ENCODE measurements at regions not wholly inside any gene's neighbourhood (a gene's known extent, or its start where the extent isn't known, plus 50 kb on each side); places are given as distances from the start of the nearest gene placed in this dataset.

DNA sequence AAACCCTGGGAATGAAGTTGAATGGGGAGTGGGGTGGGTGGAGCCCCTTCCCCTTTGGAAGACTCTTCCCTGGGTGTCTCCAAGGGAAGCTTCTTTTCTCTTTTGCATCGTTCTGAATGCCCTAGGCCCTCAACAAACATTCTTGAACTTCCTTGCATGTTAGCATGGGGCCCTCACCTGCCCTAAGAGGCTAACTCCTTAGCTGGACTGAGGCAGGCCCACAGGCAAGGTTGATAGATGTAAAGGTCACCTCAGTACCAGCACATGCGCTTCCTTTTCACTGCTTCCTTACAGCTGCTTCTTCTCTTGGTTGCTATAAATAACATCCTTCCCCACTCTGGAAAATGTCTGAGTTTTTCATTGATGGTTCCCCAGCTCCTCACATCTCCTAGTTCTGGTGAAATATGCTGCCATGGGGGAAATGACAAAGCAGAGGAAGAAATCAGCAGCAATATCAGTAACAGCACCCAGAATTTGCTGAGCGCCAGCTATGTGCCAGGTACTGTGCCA lies 160.6 kb upstream of the FRMD6 start:
- no peak overlapping the region for H3K4me2 ChIP-seq (ENCODE audit: insufficient read depth in 1 of 2, low read depth in 2 of 2, low read length in 2 of 2)
- no peak overlapping the region for H2BK15ac ChIP-seq (ENCODE audit: low read length)
- H3K36me3 ChIP-seq (ENCODE audit: control insufficient read depth in 2 of 4, insufficient read depth in 4 of 4, low read length in 3 of 4) = no peaks in the 10 kb centered on the region
- no peak overlapping the region for H2BK120ac ChIP-seq (replicated peaks; ENCODE audit: low read depth, low read length)
- no peak overlapping the region for H3K4ac ChIP-seq (replicated peaks; ENCODE audit: insufficient read length, low read depth, low read length)
- H3K9ac ChIP-seq (replicated peaks in 1 of 4; ENCODE audit: extremely low read depth in 1 of 4, low read depth in 3 of 4, low read length in 3 of 4) = no peak overlapping the region
- H3K79me1 ChIP-seq (ENCODE audit: low read depth, low read length) = no peaks in the 10 kb centered on the region
- no peak overlapping the region for H2BK20ac ChIP-seq (ENCODE audit: low read length)
- H2AFZ ChIP-seq (ENCODE audit: low read length) = no peak overlapping the region
- ChIA-PET CTCF (ENCODE audit: partially characterized antibody) (interaction anchor here (0.7 to 1.6 kb wide), 4 partner anchors 13 to 289 kb away, joined by 3 to 5 read pairs (median 4); no protein-coding TSS in a partner anchor), POLR2A (ENCODE audit: partially characterized antibody) (no interaction called here)
- H3K18ac ChIP-seq (ENCODE audit: extremely low read depth, low read length) = no peak overlapping the region
- H3K4me1 ChIP-seq (replicated peaks in 1 of 4; ENCODE audit: control insufficient read depth in 3 of 4, insufficient read depth in 4 of 4, low read length in 3 of 4) = no peaks in the 10 kb centered on the region
- FAIRE-seq (no peak), DNase-seq (ENCODE audit: low read depth in 1 of 2, low spot score in 2 of 2) (no peak)
- H3K27ac ChIP-seq (ENCODE audit: low read depth, low read length) = no peak overlapping the region
- no peak overlapping the region for H3K4me3 ChIP-seq (ENCODE audit: extremely low read depth in 1 of 4, insufficient read depth in 2 of 4, low read depth in 3 of 4, low read length in 4 of 4)
- H4K5ac ChIP-seq (ENCODE audit: insufficient read length, low read depth, low read length) = no peak overlapping the region
- no peak overlapping the region for H3K23ac ChIP-seq (ENCODE audit: insufficient read length)
- H3K9me3 ChIP-seq (ENCODE audit: insufficient read depth in 2 of 2, low read depth in 1 of 2, low read length in 1 of 2) = 0 out of 4 replicates have a peak, but pooled peaks cover 0 to 2% of the 10 kb centered on the region in 2 experiments
- no peak overlapping the region for H4K8ac ChIP-seq (ENCODE audit: extremely low read depth, insufficient read depth, low read length)
- no peak overlapping the region for H3K14ac ChIP-seq (ENCODE audit: insufficient read length)
- H3K23me2 ChIP-seq (ENCODE audit: low read depth, low read length) = no peaks in the 10 kb centered on the region
- 91% methylated on average over 3 of the region's 3 CpGs; no CpG with 5 or more reads in 1 of the 2 experiments for WGBS, 2 experiments (ENCODE audit: extremely low coverage in 1 of 2, insufficient coverage in 1 of 2, insufficient read length in 1 of 2, insufficient replicate concordance in 2 of 2, low coverage in 1 of 2, low lambda C conversion rate in 2 of 2, missing lambda C conversion rate in 1 of 2)
- H2BK5ac ChIP-seq (ENCODE audit: low read depth, low read length) = no peak overlapping the region
- no peaks in the 10 kb centered on the region for H3K79me2 ChIP-seq (ENCODE audit: control insufficient read depth in 1 of 2, insufficient read depth in 2 of 2, low read length in 2 of 2)
- no peaks in the 10 kb centered on the region for H4K20me1 ChIP-seq (replicated peaks in 1 of 2; ENCODE audit: control insufficient read depth in 1 of 2, insufficient read depth in 2 of 2, low read length in 2 of 2)
- H4K91ac ChIP-seq (replicated peaks; ENCODE audit: insufficient read length, low read length) = no peak overlapping the region
- H3K27me3 ChIP-seq (replicated peaks in 1 of 4; ENCODE audit: control insufficient read depth in 3 of 4, extremely low read depth in 1 of 4, insufficient read depth in 3 of 4, low read length in 3 of 4) = no peaks in the 10 kb centered on the region
- no peak overlapping the region for H2BK12ac ChIP-seq (ENCODE audit: low read depth, low read length)
- no peak overlapping the region for H2AK5ac ChIP-seq (ENCODE audit: low read depth, low read length)
- no peak overlapping the region for H3K56ac ChIP-seq (replicated peaks; ENCODE audit: insufficient read length, low read depth, low read length)
- TF ChIP-seq NANOG (IDR thresholded peaks at IDR 0.05; ENCODE audit: insufficient read depth, low read depth, low read length, poor library complexity, severe bottlenecking) (no peak), SP2 (IDR thresholded peaks at IDR 0.05; ENCODE audit: low read length) (no peak), CHD2 (IDR thresholded peaks at IDR 0.05; ENCODE audit: low read length) (no peak), BACH1 (IDR thresholded peaks at IDR 0.05; ENCODE audit: low read length) (no peak), SP4 (IDR thresholded peaks at IDR 0.05; ENCODE audit: low read length) (no peak), RFX5 (IDR thresholded peaks at IDR 0.05; ENCODE audit: borderline replicate concordance, low read depth, low read length) (no peak), ASH2L (IDR thresholded peaks at IDR 0.05; ENCODE audit: low read length) (no peak)
- TF ChIP-seq, protein P1, sequence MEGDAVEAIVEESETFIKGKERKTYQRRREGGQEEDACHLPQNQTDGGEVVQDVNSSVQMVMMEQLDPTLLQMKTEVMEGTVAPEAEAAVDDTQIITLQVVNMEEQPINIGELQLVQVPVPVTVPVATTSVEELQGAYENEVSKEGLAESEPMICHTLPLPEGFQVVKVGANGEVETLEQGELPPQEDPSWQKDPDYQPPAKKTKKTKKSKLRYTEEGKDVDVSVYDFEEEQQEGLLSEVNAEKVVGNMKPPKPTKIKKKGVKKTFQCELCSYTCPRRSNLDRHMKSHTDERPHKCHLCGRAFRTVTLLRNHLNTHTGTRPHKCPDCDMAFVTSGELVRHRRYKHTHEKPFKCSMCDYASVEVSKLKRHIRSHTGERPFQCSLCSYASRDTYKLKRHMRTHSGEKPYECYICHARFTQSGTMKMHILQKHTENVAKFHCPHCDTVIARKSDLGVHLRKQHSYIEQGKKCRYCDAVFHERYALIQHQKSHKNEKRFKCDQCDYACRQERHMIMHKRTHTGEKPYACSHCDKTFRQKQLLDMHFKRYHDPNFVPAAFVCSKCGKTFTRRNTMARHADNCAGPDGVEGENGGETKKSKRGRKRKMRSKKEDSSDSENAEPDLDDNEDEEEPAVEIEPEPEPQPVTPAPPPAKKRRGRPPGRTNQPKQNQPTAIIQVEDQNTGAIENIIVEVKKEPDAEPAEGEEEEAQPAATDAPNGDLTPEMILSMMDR (IDR thresholded peaks at IDR 0.05; ENCODE audit: control extremely low read depth in 1 of 3, insufficient read depth in 1 of 3, low read depth in 1 of 3, low read length in 3 of 3) = no peak

All from H1 (cell line).